ENCODE measurements at regions not wholly inside any gene's neighbourhood (a gene's known extent, or its start where the extent isn't known, plus 50 kb on each side); places are given as distances from the start of the nearest gene placed in this dataset.

DNA sequence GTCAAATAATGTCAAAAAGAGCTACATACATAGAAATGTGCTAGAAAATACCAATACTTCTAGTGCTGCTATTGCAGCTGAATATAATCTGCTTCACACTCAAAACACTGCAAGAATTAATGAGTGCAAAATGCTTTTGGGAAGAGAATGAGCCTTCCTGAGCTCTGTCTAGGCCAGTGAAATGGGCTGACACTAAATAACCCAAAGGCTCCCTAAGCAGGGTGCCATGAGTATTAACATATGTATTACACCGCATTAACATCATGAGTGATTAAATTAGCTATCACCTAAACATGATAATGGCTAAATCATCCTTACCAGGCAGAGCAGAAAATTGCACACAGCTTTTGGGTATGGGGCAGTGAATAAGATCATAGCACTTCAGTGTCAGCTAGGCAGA, 806.3 kb upstream of the NECTIN3 start:
- no peak for TF ChIP-seq CTCF (conservative IDR thresholded peaks at IDR 0.05; ENCODE audit: low read depth, low read length)
- TF ChIP-seq EZH2 (IDR thresholded peaks at IDR 0.05; ENCODE audit: borderline replicate concordance, low read depth, low read length, poor library complexity, severe bottlenecking), result no peak

All from A673 (cell line).